SK-N-SH (cell line): ENCODE measurements at regions not wholly inside any gene's neighbourhood (a gene's known extent, or its start where the extent isn't known, plus 50 kb on each side); places are given as distances from the start of the nearest gene placed in this dataset.

Experiments
- EZH2phosphoT487 ChIP-seq: fragments of 200-600 bp; sonication (generic); IDR thresholded peaks from 2 replicates; pipeline ENCODE4 v1.6.1; 2017; ENCODE audit warnings: low read depth, mixed run types, mild to moderate bottlenecking, antibody characterized with exemption, moderate library complexity, borderline replicate concordance
- JUND ChIP-seq: IDR thresholded peaks from 2 replicates; pipeline ENCODE4 v1.4.0; 2012
- MEF2A ChIP-seq: IDR thresholded peaks from 2 replicates; pipeline ENCODE4 v1.4.0; 2012; ENCODE audit warnings: low read depth, borderline replicate concordance
- RAD21 ChIP-seq: IDR thresholded peaks from 2 replicates; pipeline ENCODE4 v1.6.1; 2012; ENCODE audit warnings: mild to moderate bottlenecking, low read length
- RCOR1 ChIP-seq: fragments of 150-350 bp; IDR thresholded peaks from 2 replicates; pipeline ENCODE4 v1.6.1; 2017; ENCODE audit warnings: antibody characterized with exemption, low read length
- SMC3 ChIP-seq: IDR thresholded peaks from 2 replicates; pipeline ENCODE4 v1.6.1; 2012; ENCODE audit warnings: low read depth, low read length, improper control_type of control experiment
- YY1 ChIP-seq: IDR thresholded peaks from 2 replicates; pipeline ENCODE4 v1.4.0; 2012; ENCODE audit warnings: low read depth, mild to moderate bottlenecking
- TF ChIP-seq, protein P1 (sequence below): IDR thresholded peaks from 2 replicates; pipeline ENCODE4 v1.4.0; 2012; ENCODE audit warnings: low read depth
- TF ChIP-seq, protein P2 (sequence below): fragments of 200-600 bp; sonication (generic); IDR thresholded peaks from 2 replicates; pipeline ENCODE4 v1.6.1; 2017; ENCODE audit warnings: antibody characterized with exemption, mild to moderate bottlenecking, moderate library complexity

DNA sequence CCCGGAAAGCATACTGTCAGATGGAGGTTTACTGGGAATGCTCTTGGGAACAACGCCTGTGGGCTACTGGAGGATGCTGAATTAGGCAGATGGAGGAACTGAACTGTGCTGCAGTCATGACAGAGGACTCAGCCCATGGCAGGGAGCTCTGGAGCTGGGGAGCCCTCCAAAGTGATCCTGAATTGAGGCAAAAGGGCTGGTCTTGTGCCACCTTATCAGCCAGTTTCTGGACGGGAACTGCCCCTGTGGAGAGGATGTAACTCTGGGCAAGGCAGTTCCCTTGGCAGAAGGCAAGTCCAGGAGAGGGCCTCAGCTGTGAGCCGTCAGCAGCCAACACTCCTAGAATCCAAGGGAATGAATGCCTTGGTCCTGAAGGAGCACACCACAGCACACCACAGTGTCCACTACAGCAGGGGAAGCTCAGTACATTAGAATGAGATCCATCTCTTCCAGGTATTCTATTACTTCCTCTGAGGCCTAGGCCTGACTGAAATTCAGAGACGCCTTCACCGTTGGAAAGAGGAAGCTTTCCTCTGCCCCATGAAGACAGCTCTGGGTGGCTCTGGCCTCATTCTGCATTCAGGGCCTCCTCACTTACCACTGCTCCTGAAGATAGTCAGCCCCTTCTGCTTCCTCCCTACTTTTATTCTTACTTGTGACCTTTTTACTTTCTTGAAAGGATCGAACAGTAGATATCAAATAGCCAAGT lies 139.6 kb upstream of the GPR26 start:
- TF ChIP-seq, protein P1, sequence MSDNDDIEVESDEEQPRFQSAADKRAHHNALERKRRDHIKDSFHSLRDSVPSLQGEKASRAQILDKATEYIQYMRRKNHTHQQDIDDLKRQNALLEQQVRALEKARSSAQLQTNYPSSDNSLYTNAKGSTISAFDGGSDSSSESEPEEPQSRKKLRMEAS: no peak
- TF ChIP-seq, protein P2, sequence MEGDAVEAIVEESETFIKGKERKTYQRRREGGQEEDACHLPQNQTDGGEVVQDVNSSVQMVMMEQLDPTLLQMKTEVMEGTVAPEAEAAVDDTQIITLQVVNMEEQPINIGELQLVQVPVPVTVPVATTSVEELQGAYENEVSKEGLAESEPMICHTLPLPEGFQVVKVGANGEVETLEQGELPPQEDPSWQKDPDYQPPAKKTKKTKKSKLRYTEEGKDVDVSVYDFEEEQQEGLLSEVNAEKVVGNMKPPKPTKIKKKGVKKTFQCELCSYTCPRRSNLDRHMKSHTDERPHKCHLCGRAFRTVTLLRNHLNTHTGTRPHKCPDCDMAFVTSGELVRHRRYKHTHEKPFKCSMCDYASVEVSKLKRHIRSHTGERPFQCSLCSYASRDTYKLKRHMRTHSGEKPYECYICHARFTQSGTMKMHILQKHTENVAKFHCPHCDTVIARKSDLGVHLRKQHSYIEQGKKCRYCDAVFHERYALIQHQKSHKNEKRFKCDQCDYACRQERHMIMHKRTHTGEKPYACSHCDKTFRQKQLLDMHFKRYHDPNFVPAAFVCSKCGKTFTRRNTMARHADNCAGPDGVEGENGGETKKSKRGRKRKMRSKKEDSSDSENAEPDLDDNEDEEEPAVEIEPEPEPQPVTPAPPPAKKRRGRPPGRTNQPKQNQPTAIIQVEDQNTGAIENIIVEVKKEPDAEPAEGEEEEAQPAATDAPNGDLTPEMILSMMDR: no peak
- no peak for TF ChIP-seq MEF2A
- TF ChIP-seq YY1: no peak
- TF ChIP-seq JUND: no peak
- TF ChIP-seq RAD21: no peak
- TF ChIP-seq EZH2phosphoT487: no peak
- no peak for TF ChIP-seq RCOR1
- no peak for TF ChIP-seq SMC3
